RWPE1 (cell line): ENCODE measurements at regions not wholly inside any gene's neighbourhood (a gene's known extent, or its start where the extent isn't known, plus 50 kb on each side); places are given as distances from the start of the nearest gene placed in this dataset.

Experiments
- CTCF ChIA-PET: fragments of 350-600 bp; sonication (Branson Sonifier 250); formaldehyde crosslinking; extraction: SDS; loops from one replicate; lab custom pipeline; 2021; lab: Yijun Ruan, JAX
- POLR2A ChIA-PET: fragments of 400-600 bp; formaldehyde crosslinking; extraction: SDS; loops from one replicate; lab custom pipeline; 2020; ENCODE audit warnings: antibody characterized with exemption; ENCODE audit not compliant: low non-redundant PET; lab: Yijun Ruan, JAX
- DNase-seq: peaks from one replicate; pipeline ENCODE4 v3.0.0; 2012; ENCODE audit warnings: low spot score
- H3K27ac ChIP-seq: fragments of 450-650 bp; 2 replicates; pipeline ENCODE4 v1.5.1; 2017
- CTCF ChIP-seq: fragments of 450-650 bp; conservative IDR thresholded peaks from 2 replicates; pipeline ENCODE4 v1.5.1; 2017; ENCODE audit warnings: low read depth, mild to moderate bottlenecking

- no peak overlapping the region for H3K27ac ChIP-seq
- DNase-seq: no peak
- ChIA-PET CTCF (interaction anchor here (0.6 to 0.8 kb wide), 2 partner anchors 222 to 1517 kb away, joined by 4 read pairs; no protein-coding TSS in a partner anchor), POLR2A (no interaction called here)
- TF ChIP-seq CTCF: no peak
Observed at GRCh38 chr12:23025372-23026016, 400.5 kb downstream of the ETNK1 start.

GRCh38 chr12:23028158-23028802 lies 403.3 kb downstream of the ETNK1 start:
- no peak overlapping the region for H3K27ac ChIP-seq
- ChIA-PET POLR2A (no interaction called here), CTCF (no interaction called here)
- TF ChIP-seq CTCF: no peak
- DNase-seq: peak; percentile 42

GRCh38 chr12:23029185-23029584 lies 404.2 kb downstream of the ETNK1 start:
- no peak for DNase-seq
- CTCF ChIA-PET: no interaction called here
- no peak overlapping the region for H3K27ac ChIP-seq
- POLR2A ChIA-PET: no interaction called here
- no peak for TF ChIP-seq CTCF

GRCh38 chr12:23039834-23040233 lies 414.9 kb downstream of the ETNK1 start:
- DNase-seq: no peak
- no peak overlapping the region for H3K27ac ChIP-seq
- ChIA-PET CTCF (interaction anchor here (0.7 kb wide), 1 partner anchor 460 kb away, joined by 3 read pairs; no protein-coding TSS in a partner anchor), POLR2A (no interaction called here)
- TF ChIP-seq CTCF: no peak

- CTCF ChIA-PET: no interaction called here
- POLR2A ChIA-PET: no interaction called here
- TF ChIP-seq CTCF: no peak
- no peak overlapping the region for H3K27ac ChIP-seq
- DNase-seq: no peak
Observed at GRCh38 chr12:23041774-23042173, 416.8 kb downstream of the ETNK1 start.

- DNase-seq: no peak
- no peak overlapping the region for H3K27ac ChIP-seq
- CTCF ChIA-PET: no interaction called here
- TF ChIP-seq CTCF: no peak
- POLR2A ChIA-PET: no interaction called here
Observed at GRCh38 chr12:23043646-23044045, 418.7 kb downstream of the ETNK1 start.
